ENCODE measurements at regions not wholly inside any gene's neighbourhood (a gene's known extent, or its start where the extent isn't known, plus 50 kb on each side); places are given as distances from the start of the nearest gene placed in this dataset.

DNA sequence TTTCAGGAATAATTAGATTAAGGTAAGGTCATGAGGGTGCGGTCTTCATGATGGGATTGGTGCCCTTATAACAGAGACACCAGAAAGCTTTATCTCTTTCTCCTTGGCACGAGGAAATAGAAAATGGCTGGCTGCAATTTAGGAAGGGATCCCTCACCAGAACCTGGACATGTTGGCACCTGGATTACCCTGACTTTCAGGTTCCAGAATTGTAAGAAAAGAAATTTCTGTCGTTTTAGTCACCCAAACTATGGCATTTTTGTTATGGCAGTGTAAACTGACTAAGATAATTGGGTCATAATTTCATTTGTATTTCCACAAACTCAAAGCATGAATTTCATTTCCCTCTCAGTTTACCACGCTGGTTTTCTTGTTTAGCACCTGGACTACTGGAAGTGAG, 473.6 kb downstream of the PTH2R start (continued):
- TF ChIP-seq MAFK (IDR thresholded peaks at IDR 0.05; ENCODE audit: low read depth, low read length) (no peak), POLR2AphosphoS5 (IDR thresholded peaks at IDR 0.05; ENCODE audit: low read depth, low read length) (no peak), CBX8 (IDR thresholded peaks at IDR 0.05; ENCODE audit: borderline replicate concordance, low read depth, low read length) (no peak)
